Transverse colon (tissue), 4 donors: ENCODE measurements at regions not wholly inside any gene's neighbourhood (a gene's known extent, or its start where the extent isn't known, plus 50 kb on each side); places are given as distances from the start of the nearest gene placed in this dataset.

Experiments
- CTCF ChIP-seq, 5 experiments: fragments of 200-600 bp in 3 of 5; fragments of 450-650 bp in 2 of 5; sonication (generic) in 3 of 5; IDR thresholded peaks; 1 replicate in 2 of 5; 2 replicates in 3 of 5; pipeline ENCODE4 v1.5.1; 2016 to 2017; ENCODE audit warnings: antibody characterized with exemption in 5 of 5, inconsistent platforms in 3 of 5, mild to moderate bottlenecking in 2 of 5, moderate library complexity in 1 of 5
- EP300 ChIP-seq: sonication (generic); formaldehyde crosslinking; IDR thresholded peaks from one replicate; pipeline ENCODE4 v1.6.1; 2017; ENCODE audit warnings: antibody characterized with exemption, low read depth
- POLR2A ChIP-seq: fragments of 450-650 bp; IDR thresholded peaks from one replicate; pipeline ENCODE4 v1.6.1; 2016; ENCODE audit warnings: antibody characterized with exemption, mild to moderate bottlenecking, moderate library complexity
- POLR2AphosphoS5 ChIP-seq, 3 donors: sonication (generic); formaldehyde crosslinking; IDR thresholded peaks; one replicate each; pipeline ENCODE4 v1.6.1; 2016; ENCODE audit warnings: antibody characterized with exemption in 3 of 3

DNA sequence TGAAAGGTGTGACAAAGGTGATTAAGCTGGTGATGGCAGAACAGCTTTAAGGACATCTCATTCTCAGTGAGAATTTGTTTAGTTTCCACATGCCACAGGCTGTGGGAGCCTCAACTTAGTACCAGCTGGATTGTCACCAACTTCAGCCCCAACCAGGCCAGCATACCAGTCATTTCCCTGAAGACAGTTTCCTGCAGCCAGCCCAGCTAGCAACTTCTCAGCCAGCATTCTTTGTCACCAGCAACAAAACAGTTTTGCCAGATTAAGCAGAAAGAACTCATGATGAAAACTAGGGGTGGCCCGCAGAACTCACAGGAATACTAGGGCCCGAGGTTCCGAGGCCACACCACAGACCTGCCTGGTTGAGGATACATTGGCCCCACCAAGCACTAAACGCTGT lies 68.8 kb upstream of the UNC5B start:
- no peak for TF ChIP-seq POLR2A
- no peak for TF ChIP-seq CTCF (IDR thresholded peaks at IDR 0.05)
- TF ChIP-seq EP300, result no peak
- no peak for TF ChIP-seq POLR2AphosphoS5 (IDR thresholded peaks at IDR 0.05)
